OCI-LY7 (cell line): ENCODE measurements at regions not wholly inside any gene's neighbourhood (a gene's known extent, or its start where the extent isn't known, plus 50 kb on each side); places are given as distances from the start of the nearest gene placed in this dataset.

Experiments used
- BruUV-seq: library from RNA; stranded (reverse); fragments of 400-500 nt; replicated peaks from 2 replicates; lab custom pipeline; 2021; lab: Mats Ljungman, UMichigan
- CTCF ChIA-PET: fragments of 300-600 bp; sonication (Branson Sonifier 250); formaldehyde crosslinking; loops from one replicate; lab custom pipeline; 2022; ENCODE audit warnings: antibody characterized with exemption; ENCODE audit not compliant: unreplicated experiment; lab: Charles Lee
- POLR2A ChIA-PET: fragments of 300-600 bp; sonication (Branson Sonifier 250); formaldehyde crosslinking; loops from one replicate; lab custom pipeline; 2022; ENCODE audit warnings: antibody characterized with exemption; lab: Charles Lee
- DNase-seq: peaks from one replicate; pipeline ENCODE4 v3.0.0-alpha.2; 2015; ENCODE audit warnings: low spot score
- H2AFZ ChIP-seq: fragments of 200-600 bp; sonication (generic), shearing (Covaris generic); 2 replicates; pipeline ENCODE4 v1.6.1; 2014; ENCODE audit warnings: mild to moderate bottlenecking, antibody characterized with exemption, low read length, moderate library complexity
- H3K27ac ChIP-seq: fragments of 200-600 bp; sonication (generic); 2 replicates; pipeline ENCODE4 v1.5.1; 2014; ENCODE audit warnings: mixed run types, low read depth, mild to moderate bottlenecking, moderate library complexity, low read length, inconsistent platforms; ENCODE audit not compliant: poor library complexity, severe bottlenecking
- H3K36me3 ChIP-seq: fragments of 200-600 bp; sonication (generic); 2 replicates; pipeline ENCODE4 v1.6.1; 2014; ENCODE audit warnings: mild to moderate bottlenecking, antibody characterized with exemption, low read length, moderate library complexity, mixed read lengths; ENCODE audit not compliant: insufficient read depth
- H3K4me1 ChIP-seq: fragments of 200-600 bp; sonication (generic); 2 replicates; pipeline ENCODE4 v1.5.1; 2014; ENCODE audit warnings: mild to moderate bottlenecking, low read length; ENCODE audit not compliant: insufficient read depth, poor library complexity, severe bottlenecking
- H3K4me2 ChIP-seq: fragments of 200-600 bp; sonication (generic); 2 replicates; pipeline ENCODE4 v1.6.1; 2014; ENCODE audit warnings: mild to moderate bottlenecking, low read length
- H3K4me3 ChIP-seq: fragments of 200-600 bp; sonication (generic); 2 replicates; pipeline ENCODE4 v1.5.1; 2014; ENCODE audit warnings: mild to moderate bottlenecking, low read depth, low read length; ENCODE audit not compliant: poor library complexity, severe bottlenecking
- H3K79me2 ChIP-seq: fragments of 200-600 bp; sonication (generic); 2 replicates; pipeline ENCODE4 v1.6.1; 2016; ENCODE audit warnings: low read depth, mild to moderate bottlenecking, low read length, moderate library complexity, mixed read lengths; ENCODE audit not compliant: insufficient read depth
- H3K9me2 ChIP-seq: fragments of 200-600 bp; sonication (generic); 2 replicates; pipeline ENCODE4 v1.6.1; 2016; ENCODE audit warnings: mild to moderate bottlenecking, low read length, mixed read lengths; ENCODE audit not compliant: insufficient read depth
- H3K9me3 ChIP-seq: fragments of 200-600 bp; sonication (generic); 2 replicates; pipeline ENCODE4 v1.6.1; 2014; ENCODE audit warnings: mild to moderate bottlenecking, mixed run types, low read length, mixed read lengths
- H4K20me1 ChIP-seq: fragments of 200-600 bp; sonication (generic); 2 replicates; pipeline ENCODE4 v1.6.1; 2014; ENCODE audit warnings: mild to moderate bottlenecking, antibody characterized with exemption, low read length, moderate library complexity, mixed read lengths; ENCODE audit not compliant: insufficient read depth
- CTCF ChIP-seq: fragments of 200-600 bp; sonication (generic); conservative IDR thresholded peaks from 2 replicates; pipeline ENCODE4 v1.5.1; 2014; ENCODE audit warnings: mild to moderate bottlenecking, antibody characterized with exemption, low read length, moderate library complexity, mixed read lengths
- EZH2phosphoT487 ChIP-seq: fragments of 200-600 bp; sonication (generic); IDR thresholded peaks from 2 replicates; pipeline ENCODE4 v1.6.1; 2018; ENCODE audit warnings: low read depth, borderline replicate concordance, mild to moderate bottlenecking, mixed run types, antibody characterized with exemption, low read length, moderate library complexity, mixed read lengths
- intact Hi-C: fragments of 100-400 bp; cut with micrococcal nuclease; formaldehyde crosslinking; loops from one replicate; pipeline ENCODE4 v1.10.0; 2022; ENCODE audit not compliant: unreplicated experiment

DNA sequence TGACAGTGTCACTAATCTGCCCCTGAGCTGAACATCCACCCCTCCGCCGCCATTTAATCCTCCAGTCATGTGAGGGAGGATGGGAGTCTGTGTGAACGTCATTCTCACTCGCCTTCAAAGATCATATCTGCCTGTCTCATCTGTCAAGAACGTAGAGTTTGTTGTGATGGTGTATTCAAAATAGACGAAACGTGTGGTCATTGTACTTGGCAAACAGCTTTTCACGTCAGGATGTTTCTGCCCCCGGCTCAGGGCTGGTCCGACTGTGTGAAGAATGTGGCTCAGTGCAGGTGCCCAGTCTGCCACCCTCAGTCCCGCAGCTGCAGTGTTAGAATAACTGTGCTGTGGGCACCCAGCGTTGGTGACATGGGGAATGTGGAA is 148.0 kb downstream of the KCNJ12 start:
- intact Hi-C loops = no loop called here
- ChIA-PET POLR2A (interaction anchor here (0.5 to 1.1 kb wide), 3 partner anchors 10 to 98 kb away, joined by 3 read pairs; no protein-coding TSS in a partner anchor), CTCF (no interaction called here)
- Histone ChIP-seq H2AFZ (no peak overlapping the region), H3K4me2 (no peak overlapping the region), H3K9me2 (no peaks in the 10 kb centered on the region), H3K4me1 (no peaks in the 10 kb centered on the region), H3K36me3 (no peaks in the 10 kb centered on the region), H3K79me2 (no peaks in the 10 kb centered on the region), H3K27ac (no peak overlapping the region), H4K20me1 (no peaks in the 10 kb centered on the region), H3K9me3 (no peaks in the 10 kb centered on the region), H3K4me3 (no peak overlapping the region)
- DNase-seq = no peak
- no TSS peak for BruUV-seq
- no peak for TF ChIP-seq CTCF
- no peak for TF ChIP-seq EZH2phosphoT487

DNA sequence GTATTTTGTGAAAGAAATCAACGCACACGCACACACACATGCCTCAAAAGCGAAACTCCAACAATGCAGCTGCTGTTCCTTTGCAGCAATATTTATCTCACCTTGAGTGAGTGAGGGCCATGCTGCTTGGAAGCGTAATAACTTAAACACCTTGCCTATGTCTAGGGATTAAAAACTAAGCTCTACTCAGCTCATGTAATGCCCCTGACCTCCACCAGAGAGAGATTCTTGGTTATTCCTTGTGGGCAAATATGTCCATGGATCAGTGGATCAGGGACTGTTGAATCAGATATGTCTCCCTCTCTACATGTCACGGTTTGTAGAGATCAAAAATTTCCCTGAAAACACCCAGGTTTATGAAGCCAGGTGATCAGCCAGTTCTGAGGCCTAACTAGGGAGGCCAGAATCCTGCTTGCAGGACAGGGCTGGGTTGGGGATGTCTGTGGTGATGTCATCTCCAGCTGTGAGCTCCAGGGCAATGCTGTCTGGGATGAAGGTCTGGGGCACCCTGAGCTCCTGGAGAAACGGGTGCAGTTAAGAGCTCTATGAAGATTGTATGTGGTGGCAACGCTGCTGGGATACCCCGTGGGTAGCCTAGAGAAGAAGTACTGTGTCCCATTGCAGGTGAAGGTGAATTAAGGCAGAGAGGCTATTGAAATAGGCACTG is 149.4 kb downstream of the KCNJ12 start:
- Histone ChIP-seq H3K9me2 (no peaks in the 10 kb centered on the region), H2AFZ (no peak overlapping the region), H3K4me1 (no peaks in the 10 kb centered on the region), H3K9me3 (no peaks in the 10 kb centered on the region), H3K4me3 (no peak overlapping the region), H4K20me1 (no peaks in the 10 kb centered on the region), H3K27ac (no peak overlapping the region), H3K36me3 (no peaks in the 10 kb centered on the region), H3K4me2 (no peak overlapping the region), H3K79me2 (no peaks in the 10 kb centered on the region)
- CTCF ChIA-PET = interaction anchor here (0.5 kb wide), 1 partner anchor 12 kb away, joined by 3 read pairs; no protein-coding TSS in a partner anchor
- POLR2A ChIA-PET = interaction anchor here (1.2 kb wide), 1 partner anchor 16 kb away, joined by 4 read pairs; no protein-coding TSS in a partner anchor
- no peak for TF ChIP-seq CTCF
- no peak for TF ChIP-seq EZH2phosphoT487
- intact Hi-C loops = no loop called here
- no peak for DNase-seq
- BruUV-seq = no TSS peak

- Histone ChIP-seq H3K4me2 (no peak overlapping the region), H3K9me2 (no peaks in the 10 kb centered on the region), H3K27ac (no peak overlapping the region), H4K20me1 (no peaks in the 10 kb centered on the region), H3K79me2 (no peaks in the 10 kb centered on the region), H3K4me1 (no peaks in the 10 kb centered on the region), H3K4me3 (no peak overlapping the region), H3K36me3 (no peaks in the 10 kb centered on the region; the same call in 1 of the 2 replicates), H3K9me3 (no peaks in the 10 kb centered on the region), H2AFZ (no peak overlapping the region)
- POLR2A ChIA-PET = no interaction called here
- BruUV-seq = no TSS peak
- DNase-seq = no peak
- CTCF ChIA-PET = no interaction called here
- TF ChIP-seq CTCF = no peak
- no peak for TF ChIP-seq EZH2phosphoT487
- intact Hi-C loops = no loop called here
Observed at GRCh38 chr17:21528031-21528695, 152.0 kb downstream of the KCNJ12 start.
